ENCODE measurements at regions not wholly inside any gene's neighbourhood (a gene's known extent, or its start where the extent isn't known, plus 50 kb on each side); places are given as distances from the start of the nearest gene placed in this dataset.

- no peaks in the 10 kb centered on the region for H3K36me3 ChIP-seq (ENCODE audit: insufficient read depth, low read length)
- no peak for DNase-seq
- H3K79me2 ChIP-seq (ENCODE audit: low read length), result no peaks in the 10 kb centered on the region
- no peak overlapping the region for H3K9ac ChIP-seq (ENCODE audit: low read length)
- no peak overlapping the region for H2AFZ ChIP-seq (ENCODE audit: low read length)
- H3K27me3 ChIP-seq (ENCODE audit: low read length), result peaks cover 2% of the 10 kb centered on the region; the same call in 1 of the 2 replicates
- no peak overlapping the region for H3K4me2 ChIP-seq (ENCODE audit: low read depth, low read length, poor library complexity, severe bottlenecking)
- no peaks in the 10 kb centered on the region for H4K20me1 ChIP-seq (ENCODE audit: insufficient read depth, low read depth, low read length)
- no peaks in the 10 kb centered on the region for H3K4me1 ChIP-seq (ENCODE audit: low read length)
- no peaks in the 10 kb centered on the region for H3K9me3 ChIP-seq (ENCODE audit: low read length)
- H3K4me3 ChIP-seq (ENCODE audit: low read length), result no peak overlapping the region
- no peak overlapping the region for H3K27ac ChIP-seq (ENCODE audit: low read length)
- no peaks in the 10 kb centered on the region for H3K9me2 ChIP-seq (replicated peaks; ENCODE audit: insufficient read depth, low read length)
Measured at GRCh38 chr3:31420311-31420710, 112.4 kb upstream of the STT3B start.

DNA sequence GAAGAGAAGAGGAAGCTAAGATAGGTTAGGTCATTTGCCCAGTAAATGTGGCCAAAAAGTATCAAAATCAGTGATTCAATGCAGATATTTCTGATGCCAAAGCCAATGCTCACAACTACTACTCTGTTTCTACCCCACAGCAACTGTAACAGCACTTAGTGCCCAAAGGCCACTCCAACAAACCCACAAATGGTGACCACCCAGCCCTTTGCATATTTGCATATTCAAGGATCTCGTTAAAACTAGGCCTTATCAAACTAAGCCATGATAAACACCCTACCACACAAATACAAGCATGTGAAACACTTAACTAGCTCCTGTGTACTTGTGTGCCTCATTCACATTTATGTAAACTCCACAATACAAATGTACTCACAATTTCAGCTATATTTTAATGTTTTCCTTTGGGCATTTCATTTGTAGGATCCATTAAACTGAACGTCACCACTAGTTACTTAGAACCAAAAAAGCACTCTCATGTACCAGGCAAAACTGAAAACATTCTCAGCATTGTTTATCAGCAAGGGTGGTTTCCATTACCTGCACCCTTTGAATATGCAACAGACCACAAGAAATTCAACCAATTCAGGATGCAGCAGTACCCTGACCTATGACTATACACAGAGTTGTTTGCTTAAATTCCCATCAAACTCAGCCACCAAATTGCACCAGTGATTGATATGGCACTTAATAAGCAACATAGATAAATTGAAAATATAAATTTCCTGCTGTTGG lies 111.2 kb upstream of the STT3B start:
- Histone ChIP-seq H3K27me3 (ENCODE audit: low read length) (peaks cover 2% of the 10 kb centered on the region; the same call in 1 of the 2 replicates), H3K36me3 (ENCODE audit: insufficient read depth, low read length) (no peaks in the 10 kb centered on the region), H3K9ac (ENCODE audit: low read length) (no peak overlapping the region), H3K27ac (ENCODE audit: low read length) (no peak overlapping the region), H3K79me2 (ENCODE audit: low read length) (no peaks in the 10 kb centered on the region), H3K4me1 (ENCODE audit: low read length) (no peaks in the 10 kb centered on the region), H3K9me2 (replicated peaks; ENCODE audit: insufficient read depth, low read length) (no peaks in the 10 kb centered on the region), H2AFZ (ENCODE audit: low read length) (no peak overlapping the region), H3K4me3 (ENCODE audit: low read length) (no peak overlapping the region), H3K9me3 (ENCODE audit: low read length) (no peaks in the 10 kb centered on the region), H4K20me1 (ENCODE audit: insufficient read depth, low read depth, low read length) (no peaks in the 10 kb centered on the region), H3K4me2 (ENCODE audit: low read depth, low read length, poor library complexity, severe bottlenecking) (no peak overlapping the region)
- no peak for DNase-seq

- no peaks in the 10 kb centered on the region for H4K20me1 ChIP-seq (ENCODE audit: insufficient read depth, low read depth, low read length)
- no peaks in the 10 kb centered on the region for H3K4me1 ChIP-seq (ENCODE audit: low read length)
- H3K27me3 ChIP-seq (ENCODE audit: low read length), result peaks cover 2% of the 10 kb centered on the region; the same call in 1 of the 2 replicates
- H3K9ac ChIP-seq (ENCODE audit: low read length), result no peak overlapping the region
- no peak overlapping the region for H2AFZ ChIP-seq (ENCODE audit: low read length)
- no peaks in the 10 kb centered on the region for H3K9me2 ChIP-seq (replicated peaks; ENCODE audit: insufficient read depth, low read length)
- no peak overlapping the region for H3K4me2 ChIP-seq (ENCODE audit: low read depth, low read length, poor library complexity, severe bottlenecking)
- no peak for DNase-seq
- no peaks in the 10 kb centered on the region for H3K36me3 ChIP-seq (ENCODE audit: insufficient read depth, low read length)
- no peaks in the 10 kb centered on the region for H3K79me2 ChIP-seq (ENCODE audit: low read length)
- H3K4me3 ChIP-seq (ENCODE audit: low read length), result no peak overlapping the region
- H3K9me3 ChIP-seq (ENCODE audit: low read length), result no peaks in the 10 kb centered on the region
- no peak overlapping the region for H3K27ac ChIP-seq (ENCODE audit: low read length)
Measured at GRCh38 chr3:31422237-31422636, 110.5 kb upstream of the STT3B start.

DNA sequence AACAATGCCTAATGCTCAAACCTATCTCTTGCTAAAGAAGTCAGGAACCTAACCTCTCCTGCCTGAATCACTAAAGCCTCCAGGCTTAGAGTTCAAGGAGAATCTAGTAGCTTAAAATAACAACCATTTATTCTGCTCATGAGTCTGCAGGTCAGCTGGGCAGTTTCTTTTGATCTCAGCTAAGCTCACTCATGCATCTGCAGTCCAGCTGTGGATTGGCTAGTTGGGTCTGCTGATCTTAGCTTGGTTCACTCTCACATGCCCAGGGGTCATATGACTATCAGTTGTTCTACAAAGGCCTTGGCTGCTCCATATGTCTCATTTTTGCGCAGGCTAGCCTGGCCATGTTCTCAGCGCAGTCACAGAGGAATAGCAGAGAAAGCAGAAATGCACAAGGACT lies 109.2 kb upstream of the STT3B start:
- Histone ChIP-seq H3K9me3 (ENCODE audit: low read length) (no peaks in the 10 kb centered on the region), H3K27ac (ENCODE audit: low read length) (no peak overlapping the region)

DNA sequence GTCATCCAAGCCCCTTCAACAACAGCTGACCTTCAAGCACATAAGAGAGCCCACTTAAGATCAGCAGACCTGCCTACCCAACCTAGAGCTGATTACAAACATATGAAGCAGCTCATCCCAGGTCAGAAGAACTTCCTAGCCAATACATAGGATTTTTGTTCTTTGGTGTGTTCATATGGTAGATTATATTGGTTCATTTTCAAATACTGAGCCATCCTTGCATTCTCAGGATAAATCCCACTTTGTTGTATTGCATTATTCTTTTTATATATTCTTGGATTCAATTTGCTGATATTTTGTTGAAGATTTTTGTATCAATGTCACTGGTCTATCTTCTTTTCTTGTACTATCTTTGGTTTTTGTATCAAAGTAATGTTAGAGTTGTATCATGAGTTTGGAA lies 107.3 kb upstream of the STT3B start:
- peaks cover 2% of the 10 kb centered on the region; the same call in 1 of the 2 replicates for H3K27me3 ChIP-seq (ENCODE audit: low read length)
- no peaks in the 10 kb centered on the region for H3K9me2 ChIP-seq (replicated peaks; ENCODE audit: insufficient read depth, low read length)
- no peak overlapping the region for H3K27ac ChIP-seq (ENCODE audit: low read length)
- H3K9ac ChIP-seq (ENCODE audit: low read length), result no peak overlapping the region
- H3K4me1 ChIP-seq (ENCODE audit: low read length), result no peaks in the 10 kb centered on the region
- no peak overlapping the region for H2AFZ ChIP-seq (ENCODE audit: low read length)
- H4K20me1 ChIP-seq (ENCODE audit: insufficient read depth, low read depth, low read length), result no peaks in the 10 kb centered on the region
- no peaks in the 10 kb centered on the region for H3K79me2 ChIP-seq (ENCODE audit: low read length)
- no peaks in the 10 kb centered on the region for H3K36me3 ChIP-seq (ENCODE audit: insufficient read depth, low read length)
- H3K4me3 ChIP-seq (ENCODE audit: low read length), result no peak overlapping the region
- H3K9me3 ChIP-seq (ENCODE audit: low read length), result no peaks in the 10 kb centered on the region
- H3K4me2 ChIP-seq (ENCODE audit: low read depth, low read length, poor library complexity, severe bottlenecking), result no peak overlapping the region
- no peak for DNase-seq

More for the DNA sequence above, 109.2 kb upstream of the STT3B start:
- H4K20me1 ChIP-seq (ENCODE audit: insufficient read depth, low read depth, low read length), result no peaks in the 10 kb centered on the region
- no peak overlapping the region for H3K4me3 ChIP-seq (ENCODE audit: low read length)
- H3K4me2 ChIP-seq (ENCODE audit: low read depth, low read length, poor library complexity, severe bottlenecking), result no peak overlapping the region
- H3K36me3 ChIP-seq (ENCODE audit: insufficient read depth, low read length), result no peaks in the 10 kb centered on the region
- H3K79me2 ChIP-seq (ENCODE audit: low read length), result no peaks in the 10 kb centered on the region
- H2AFZ ChIP-seq (ENCODE audit: low read length), result no peak overlapping the region
- H3K27me3 ChIP-seq (ENCODE audit: low read length), result peaks cover 2% of the 10 kb centered on the region; the same call in 1 of the 2 replicates
- DNase-seq, result no peak
- no peaks in the 10 kb centered on the region for H3K4me1 ChIP-seq (ENCODE audit: low read length)
- no peaks in the 10 kb centered on the region for H3K9me2 ChIP-seq (replicated peaks; ENCODE audit: insufficient read depth, low read length)
- no peak overlapping the region for H3K9ac ChIP-seq (ENCODE audit: low read length)

DNA sequence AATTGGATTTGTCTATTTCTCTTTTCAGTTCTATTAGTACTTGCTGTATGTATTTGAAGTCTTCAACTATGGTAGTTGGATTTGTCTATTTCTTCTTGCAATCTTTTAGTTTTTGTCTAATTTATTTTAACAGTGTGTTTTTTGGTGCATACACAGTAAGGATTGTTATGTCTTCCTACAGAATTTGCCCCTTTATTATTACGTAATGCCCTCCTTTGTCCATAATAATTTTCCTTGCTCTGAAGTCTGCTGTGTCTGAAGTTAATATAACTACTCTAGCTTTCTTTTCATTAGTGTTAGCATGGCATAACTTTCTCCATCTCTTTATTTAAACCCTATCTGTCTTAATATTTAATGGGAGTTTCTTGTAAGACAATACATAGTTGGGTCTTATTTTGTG lies 105.1 kb upstream of the STT3B start:
- Histone ChIP-seq H3K36me3 (ENCODE audit: insufficient read depth, low read length) (no peaks in the 10 kb centered on the region), H3K27ac (ENCODE audit: low read length) (no peak overlapping the region), H3K4me2 (ENCODE audit: low read depth, low read length, poor library complexity, severe bottlenecking) (no peak overlapping the region), H3K79me2 (ENCODE audit: low read length) (no peaks in the 10 kb centered on the region), H3K9me3 (ENCODE audit: low read length) (no peaks in the 10 kb centered on the region), H2AFZ (ENCODE audit: low read length) (no peak overlapping the region), H3K4me3 (ENCODE audit: low read length) (no peak overlapping the region), H3K4me1 (ENCODE audit: low read length) (no peaks in the 10 kb centered on the region), H3K9ac (ENCODE audit: low read length) (no peak overlapping the region), H3K27me3 (ENCODE audit: low read length) (peaks cover 2% of the 10 kb centered on the region; the same call in 1 of the 2 replicates), H4K20me1 (ENCODE audit: insufficient read depth, low read depth, low read length) (no peaks in the 10 kb centered on the region), H3K9me2 (replicated peaks; ENCODE audit: insufficient read depth, low read length) (no peaks in the 10 kb centered on the region)
- no peak for DNase-seq

- Histone ChIP-seq H3K27ac (ENCODE audit: low read length) (no peak overlapping the region), H3K4me1 (ENCODE audit: low read length) (no peaks in the 10 kb centered on the region), H3K79me2 (ENCODE audit: low read length) (no peaks in the 10 kb centered on the region), H3K36me3 (ENCODE audit: insufficient read depth, low read length) (no peaks in the 10 kb centered on the region), H4K20me1 (ENCODE audit: insufficient read depth, low read depth, low read length) (no peaks in the 10 kb centered on the region), H3K9me2 (replicated peaks; ENCODE audit: insufficient read depth, low read length) (no peaks in the 10 kb centered on the region), H3K4me3 (ENCODE audit: low read length) (no peak overlapping the region), H3K27me3 (ENCODE audit: low read length) (no peaks in the 10 kb centered on the region), H3K9me3 (ENCODE audit: low read length) (no peaks in the 10 kb centered on the region), H2AFZ (ENCODE audit: low read length) (no peak overlapping the region), H3K9ac (ENCODE audit: low read length) (no peak overlapping the region), H3K4me2 (ENCODE audit: low read depth, low read length, poor library complexity, severe bottlenecking) (no peak overlapping the region)
- no peak for DNase-seq
Measured at GRCh38 chr3:31431321-31431720, 101.4 kb upstream of the STT3B start.

GRCh38 chr3:31432897-31433678 lies 99.6 kb upstream of the STT3B start:
- Histone ChIP-seq H3K27me3 (ENCODE audit: low read length) (no peaks in the 10 kb centered on the region), H3K4me1 (ENCODE audit: low read length) (no peaks in the 10 kb centered on the region), H3K4me3 (ENCODE audit: low read length) (no peak overlapping the region), H3K9me3 (ENCODE audit: low read length) (peaks cover 10% of the 10 kb centered on the region), H3K36me3 (ENCODE audit: insufficient read depth, low read length) (no peaks in the 10 kb centered on the region), H3K4me2 (ENCODE audit: low read depth, low read length, poor library complexity, severe bottlenecking) (no peak overlapping the region), H3K79me2 (ENCODE audit: low read length) (no peaks in the 10 kb centered on the region), H3K9me2 (replicated peaks; ENCODE audit: insufficient read depth, low read length) (no peaks in the 10 kb centered on the region), H2AFZ (ENCODE audit: low read length) (no peak overlapping the region), H4K20me1 (ENCODE audit: insufficient read depth, low read depth, low read length) (no peaks in the 10 kb centered on the region), H3K9ac (ENCODE audit: low read length) (no peak overlapping the region), H3K27ac (ENCODE audit: low read length) (no peak overlapping the region)
- no peak for DNase-seq
